SU-DHL-6 (cell line): ENCODE measurements at regions not wholly inside any gene's neighbourhood (a gene's known extent, or its start where the extent isn't known, plus 50 kb on each side); places are given as distances from the start of the nearest gene placed in this dataset.

Experiments used
- EZH2phosphoT487 ChIP-seq: fragments of 200-600 bp; sonication (generic), shearing (Covaris generic); conservative IDR thresholded peaks from 2 replicates; pipeline ENCODE4 v1.6.1; 2018; ENCODE audit warnings: mild to moderate bottlenecking, antibody characterized with exemption, low read length, moderate library complexity, mixed read lengths
- TF ChIP-seq, protein P1 (sequence below): fragments of 200-600 bp; sonication (generic); IDR thresholded peaks from one replicate; pipeline ENCODE4 v1.5.1; 2017; ENCODE audit warnings: antibody characterized with exemption, mild to moderate bottlenecking, low read length, moderate library complexity; ENCODE audit not compliant: insufficient read depth, poor library complexity, severe bottlenecking

DNA sequence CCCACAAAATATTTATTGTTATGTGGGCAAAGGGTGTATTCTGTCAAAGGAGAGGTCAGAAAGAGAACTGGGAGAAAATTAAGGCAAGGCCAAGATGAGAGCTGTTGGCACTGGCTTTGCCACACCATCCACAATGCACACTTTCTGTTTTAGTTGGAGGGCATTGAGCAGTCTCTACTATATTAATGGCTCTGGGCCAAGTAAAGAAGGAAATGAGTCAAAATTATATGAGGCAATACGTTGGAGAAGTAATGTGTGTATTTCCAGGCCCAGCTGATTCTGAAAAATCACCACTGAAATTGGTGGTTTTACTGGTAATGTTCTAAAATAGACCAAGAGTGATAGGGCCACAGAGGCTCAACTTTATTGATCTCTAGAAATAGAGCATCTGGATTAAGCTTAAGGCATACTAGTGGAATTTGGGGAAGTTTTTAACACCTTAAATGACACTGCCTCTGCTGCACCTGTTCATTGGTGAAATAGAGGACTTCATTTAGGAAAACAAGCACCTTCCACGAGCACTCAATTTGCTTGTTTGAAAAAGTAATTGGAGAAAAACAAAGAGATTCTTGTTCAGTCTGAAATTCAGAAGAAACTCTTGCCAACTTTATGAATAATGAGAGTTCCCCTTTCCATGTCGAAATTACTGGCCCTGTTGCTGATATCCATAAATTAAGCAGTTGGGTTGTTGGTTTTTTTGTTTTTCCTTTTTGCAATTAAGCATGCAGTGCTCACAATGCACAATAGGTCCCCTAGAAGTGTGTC lies 424.9 kb downstream of the ADGRL2 start:
- TF ChIP-seq, protein P1, sequence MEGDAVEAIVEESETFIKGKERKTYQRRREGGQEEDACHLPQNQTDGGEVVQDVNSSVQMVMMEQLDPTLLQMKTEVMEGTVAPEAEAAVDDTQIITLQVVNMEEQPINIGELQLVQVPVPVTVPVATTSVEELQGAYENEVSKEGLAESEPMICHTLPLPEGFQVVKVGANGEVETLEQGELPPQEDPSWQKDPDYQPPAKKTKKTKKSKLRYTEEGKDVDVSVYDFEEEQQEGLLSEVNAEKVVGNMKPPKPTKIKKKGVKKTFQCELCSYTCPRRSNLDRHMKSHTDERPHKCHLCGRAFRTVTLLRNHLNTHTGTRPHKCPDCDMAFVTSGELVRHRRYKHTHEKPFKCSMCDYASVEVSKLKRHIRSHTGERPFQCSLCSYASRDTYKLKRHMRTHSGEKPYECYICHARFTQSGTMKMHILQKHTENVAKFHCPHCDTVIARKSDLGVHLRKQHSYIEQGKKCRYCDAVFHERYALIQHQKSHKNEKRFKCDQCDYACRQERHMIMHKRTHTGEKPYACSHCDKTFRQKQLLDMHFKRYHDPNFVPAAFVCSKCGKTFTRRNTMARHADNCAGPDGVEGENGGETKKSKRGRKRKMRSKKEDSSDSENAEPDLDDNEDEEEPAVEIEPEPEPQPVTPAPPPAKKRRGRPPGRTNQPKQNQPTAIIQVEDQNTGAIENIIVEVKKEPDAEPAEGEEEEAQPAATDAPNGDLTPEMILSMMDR: no peak
- no peak for TF ChIP-seq EZH2phosphoT487
